Stimulated activated naive B cell treated with anti-CD40 and anti-IgM and Interleukin-4, amounts not matched to agents 10 μg/mL and 1 μg/mL and 100 μg/mL, for 72 hours (primary cell): ENCODE measurements at regions not wholly inside any gene's neighbourhood (a gene's known extent, or its start where the extent isn't known, plus 50 kb on each side); places are given as distances from the start of the nearest gene placed in this dataset.
"Not testable (repeated sequence)": the region's sequence is repeated elsewhere in the genome, so short reads cannot be mapped to it uniquely, and the experiment has no call there.

Experiments
- ATAC-seq, 2 donors: fragments of 150-1000 bp; cut with Tn5 transposase; replicated peaks; 2 replicates each; pipeline ENCODE4 v1.10.0; 2021; ENCODE audit warnings: moderate library complexity in 1 of 2
- DNase-seq: peaks from one replicate; pipeline ENCODE4 v3.0.0; 2021
- H3K27ac Mint-ChIP-seq: one replicate; pipeline ENCODE4 v1.8.0; 2022; ENCODE audit warnings: mild to moderate bottlenecking, mixed read lengths
- H3K27me3 Mint-ChIP-seq, 2 donors: one replicate each; pipeline ENCODE4 v1.8.0; 2022; ENCODE audit warnings: mixed read lengths in 2 of 2
- H3K36me3 Mint-ChIP-seq, 2 donors: one replicate each; pipeline ENCODE4 v1.8.0; 2022; ENCODE audit warnings: mixed read lengths in 2 of 2, mild to moderate bottlenecking in 1 of 2
- H3K4me1 Mint-ChIP-seq, 2 donors: one replicate each; pipeline ENCODE4 v1.8.0; 2022; ENCODE audit warnings: mixed read lengths in 2 of 2, mild to moderate bottlenecking in 1 of 2
- H3K4me3 Mint-ChIP-seq, 2 donors: one replicate each; pipeline ENCODE4 v1.8.0; 2022; ENCODE audit warnings: mild to moderate bottlenecking in 2 of 2, mixed read lengths in 2 of 2, moderate library complexity in 1 of 2
- H3K9me3 Mint-ChIP-seq, 2 donors: one replicate each; pipeline ENCODE4 v1.8.0; 2022; ENCODE audit warnings: mixed read lengths in 2 of 2, mild to moderate bottlenecking in 1 of 2

GRCh38 chrX:71822314-71822713 is 59.2 kb downstream of the CXorf49B start:
- H3K27ac Mint-ChIP-seq, ATAC-seq, H3K4me1 Mint-ChIP-seq, H3K36me3 Mint-ChIP-seq, H3K4me3 Mint-ChIP-seq, H3K27me3 Mint-ChIP-seq, DNase-seq, H3K9me3 Mint-ChIP-seq: not testable (repeated sequence)

- ATAC-seq (no peak), DNase-seq (no peak)
- Mint-ChIP-seq H3K27me3 (peaks cover 6 to 10% of the 10 kb centered on the region in 2 donors), H3K27ac (no peak overlapping the region), H3K36me3 (no peaks in the 10 kb centered on the region), H3K4me1 (no peaks in the 10 kb centered on the region), H3K4me3 (no peak overlapping the region), H3K9me3 (no peaks in the 10 kb centered on the region)
These were observed 60.4 kb downstream of the CXorf49B start for GRCh38 chrX:71823391-71824057.

- H3K9me3 Mint-ChIP-seq = peaks cover 5 to 7% of the 10 kb centered on the region in 2 donors
- no peaks in the 10 kb centered on the region for H3K36me3 Mint-ChIP-seq
- H3K27me3 Mint-ChIP-seq = peaks cover 5 to 12% of the 10 kb centered on the region in 2 donors
- DNase-seq (no peak), ATAC-seq (no peak)
- no peaks in the 10 kb centered on the region for H3K4me1 Mint-ChIP-seq
- H3K27ac Mint-ChIP-seq = no peak overlapping the region
- H3K4me3 Mint-ChIP-seq = no peak overlapping the region
These were observed 64.9 kb downstream of the CXorf49B start for GRCh38 chrX:71828086-71828485.

GRCh38 chrX:71838092-71838491 is 72.6 kb upstream of the NHSL2 start:
- not testable (repeated sequence) for H3K27ac Mint-ChIP-seq, H3K9me3 Mint-ChIP-seq, H3K36me3 Mint-ChIP-seq, H3K4me1 Mint-ChIP-seq, H3K4me3 Mint-ChIP-seq, DNase-seq, ATAC-seq
- peaks cover 0 to 11% of the 10 kb centered on the region in 2 donors for H3K27me3 Mint-ChIP-seq

- Mint-ChIP-seq H3K36me3 (no peaks in the 10 kb centered on the region), H3K27ac (no peak overlapping the region), H3K27me3 (peaks cover 0 to 19% of the 10 kb centered on the region in 2 donors), H3K4me1 (no peaks in the 10 kb centered on the region), H3K4me3 (no peak overlapping the region), H3K9me3 (peaks cover 1 to 5% of the 10 kb centered on the region in 2 donors)
- ATAC-seq (no peak), DNase-seq (no peak)
These were observed 64.2 kb upstream of the NHSL2 start for GRCh38 chrX:71846429-71846828.

GRCh38 chrX:71852182-71852581 is 58.5 kb upstream of the NHSL2 start:
- ATAC-seq (no peak), DNase-seq (no peak)
- no peaks in the 10 kb centered on the region for H3K4me1 Mint-ChIP-seq
- no peak overlapping the region for H3K27ac Mint-ChIP-seq
- no peaks in the 10 kb centered on the region for H3K36me3 Mint-ChIP-seq
- H3K4me3 Mint-ChIP-seq = no peak overlapping the region
- peaks cover 0 to 21% of the 10 kb centered on the region in 2 donors for H3K27me3 Mint-ChIP-seq
- no peaks in the 10 kb centered on the region for H3K9me3 Mint-ChIP-seq

GRCh38 chrX:71859637-71860036 is 51.0 kb upstream of the NHSL2 start:
- no peak overlapping the region for H3K4me3 Mint-ChIP-seq
- peaks cover 17 to 22% of the 10 kb centered on the region in 2 donors for H3K27me3 Mint-ChIP-seq
- no peaks in the 10 kb centered on the region for H3K36me3 Mint-ChIP-seq
- H3K27ac Mint-ChIP-seq = no peak overlapping the region
- ATAC-seq (peak; percentile 10 to 25), DNase-seq (peak; percentile 11)
- peaks cover 3 to 5% of the 10 kb centered on the region in 2 donors for H3K4me1 Mint-ChIP-seq
- peaks cover 0 to 4% of the 10 kb centered on the region in 2 donors for H3K9me3 Mint-ChIP-seq
